GM12878 (cell line): ENCODE measurements at regions not wholly inside any gene's neighbourhood (a gene's known extent, or its start where the extent isn't known, plus 50 kb on each side); places are given as distances from the start of the nearest gene placed in this dataset.

Experiments
- BHLHE40 ChIP-seq, 2 experiments: fragments of 450-650 bp in 1 of 2; IDR thresholded peaks; 2 replicates each; pipeline ENCODE4 v1.6.1; 2011 to 2017; ENCODE audit warnings: low read depth in 2 of 2, borderline replicate concordance in 1 of 2, improper control_type of control experiment in 1 of 2, low read length in 1 of 2, mild to moderate bottlenecking in 1 of 2
- CEBPB ChIP-seq, 2 experiments: fragments of 150-350 bp in 1 of 2; IDR thresholded peaks; 2 replicates each; pipeline ENCODE4 v1.6.1; 2012 to 2014; ENCODE audit warnings: low read depth in 2 of 2, low read length in 2 of 2, borderline replicate concordance in 1 of 2, inconsistent platforms in 1 of 2
- EGR1 ChIP-seq, 2 experiments: IDR thresholded peaks; 1 replicate in 1 of 2; 2 replicates in 1 of 2; pipeline ENCODE4 v1.6.1; 2011 to 2012; ENCODE audit warnings: low read depth in 2 of 2, low read length in 2 of 2, borderline replicate concordance in 1 of 2, mild to moderate bottlenecking in 1 of 2, moderate library complexity in 1 of 2
- EP300 ChIP-seq, 2 experiments: fragments of 150-350 bp in 1 of 2; IDR thresholded peaks; 2 replicates each; pipeline ENCODE4 v1.6.1; 2011 to 2012; ENCODE audit warnings: low read depth in 2 of 2, low read length in 2 of 2, borderline replicate concordance in 1 of 2, improper control_type of control experiment in 1 of 2, inconsistent platforms in 1 of 2; ENCODE audit not compliant: control insufficient read depth in 1 of 2
- FOXK2 ChIP-seq: fragments of 450-650 bp; IDR thresholded peaks from 2 replicates; pipeline ENCODE4 v1.6.1; 2017; ENCODE audit warnings: mild to moderate bottlenecking, moderate library complexity
- POLR2AphosphoS5 ChIP-seq: IDR thresholded peaks from 2 replicates; pipeline ENCODE4 v1.6.1; 2011; ENCODE audit warnings: mild to moderate bottlenecking, low read length, inconsistent platforms
- TF ChIP-seq, protein P1 (sequence below): IDR thresholded peaks from 2 replicates; pipeline ENCODE4 v1.6.1; 2012; ENCODE audit warnings: improper control_type of control experiment, low read depth, low read length; ENCODE audit not compliant: insufficient replicate concordance

DNA sequence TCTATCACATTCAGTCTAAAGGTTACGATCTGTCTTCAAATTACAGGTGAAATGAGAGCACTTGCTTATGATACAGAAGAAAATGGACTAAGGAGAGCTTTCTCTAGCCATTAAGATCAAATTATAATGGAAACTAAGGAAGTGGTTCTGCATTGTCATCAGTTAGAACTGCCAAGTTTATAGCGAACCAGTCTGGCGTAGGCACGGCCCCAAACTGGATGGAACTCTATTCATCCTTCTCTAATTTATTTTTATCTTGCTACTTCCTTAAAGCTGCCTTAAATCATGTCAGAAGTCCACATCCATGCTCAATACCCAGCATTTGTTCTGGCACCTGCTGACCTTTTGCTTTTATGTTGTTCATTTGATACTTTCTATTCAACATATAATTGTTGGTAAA, 63.7 kb upstream of the APBB1IP start:
- TF ChIP-seq EP300 (IDR thresholded peaks at IDR 0.05; ENCODE audit: borderline replicate concordance in 1 of 2, control insufficient read depth in 1 of 2, low read depth in 2 of 2, low read length in 2 of 2) (no peak), EGR1 (IDR thresholded peaks at IDR 0.05; ENCODE audit: borderline replicate concordance in 1 of 2, low read depth in 2 of 2, low read length in 2 of 2) (no peak), FOXK2 (no peak), CEBPB (IDR thresholded peaks at IDR 0.05; ENCODE audit: borderline replicate concordance in 1 of 2, low read depth in 2 of 2, low read length in 2 of 2) (no peak), BHLHE40 (IDR thresholded peaks at IDR 0.05; ENCODE audit: borderline replicate concordance in 1 of 2, low read depth in 2 of 2, low read length in 1 of 2) (no peak), POLR2AphosphoS5 (no peak)
- TF ChIP-seq, protein P1, sequence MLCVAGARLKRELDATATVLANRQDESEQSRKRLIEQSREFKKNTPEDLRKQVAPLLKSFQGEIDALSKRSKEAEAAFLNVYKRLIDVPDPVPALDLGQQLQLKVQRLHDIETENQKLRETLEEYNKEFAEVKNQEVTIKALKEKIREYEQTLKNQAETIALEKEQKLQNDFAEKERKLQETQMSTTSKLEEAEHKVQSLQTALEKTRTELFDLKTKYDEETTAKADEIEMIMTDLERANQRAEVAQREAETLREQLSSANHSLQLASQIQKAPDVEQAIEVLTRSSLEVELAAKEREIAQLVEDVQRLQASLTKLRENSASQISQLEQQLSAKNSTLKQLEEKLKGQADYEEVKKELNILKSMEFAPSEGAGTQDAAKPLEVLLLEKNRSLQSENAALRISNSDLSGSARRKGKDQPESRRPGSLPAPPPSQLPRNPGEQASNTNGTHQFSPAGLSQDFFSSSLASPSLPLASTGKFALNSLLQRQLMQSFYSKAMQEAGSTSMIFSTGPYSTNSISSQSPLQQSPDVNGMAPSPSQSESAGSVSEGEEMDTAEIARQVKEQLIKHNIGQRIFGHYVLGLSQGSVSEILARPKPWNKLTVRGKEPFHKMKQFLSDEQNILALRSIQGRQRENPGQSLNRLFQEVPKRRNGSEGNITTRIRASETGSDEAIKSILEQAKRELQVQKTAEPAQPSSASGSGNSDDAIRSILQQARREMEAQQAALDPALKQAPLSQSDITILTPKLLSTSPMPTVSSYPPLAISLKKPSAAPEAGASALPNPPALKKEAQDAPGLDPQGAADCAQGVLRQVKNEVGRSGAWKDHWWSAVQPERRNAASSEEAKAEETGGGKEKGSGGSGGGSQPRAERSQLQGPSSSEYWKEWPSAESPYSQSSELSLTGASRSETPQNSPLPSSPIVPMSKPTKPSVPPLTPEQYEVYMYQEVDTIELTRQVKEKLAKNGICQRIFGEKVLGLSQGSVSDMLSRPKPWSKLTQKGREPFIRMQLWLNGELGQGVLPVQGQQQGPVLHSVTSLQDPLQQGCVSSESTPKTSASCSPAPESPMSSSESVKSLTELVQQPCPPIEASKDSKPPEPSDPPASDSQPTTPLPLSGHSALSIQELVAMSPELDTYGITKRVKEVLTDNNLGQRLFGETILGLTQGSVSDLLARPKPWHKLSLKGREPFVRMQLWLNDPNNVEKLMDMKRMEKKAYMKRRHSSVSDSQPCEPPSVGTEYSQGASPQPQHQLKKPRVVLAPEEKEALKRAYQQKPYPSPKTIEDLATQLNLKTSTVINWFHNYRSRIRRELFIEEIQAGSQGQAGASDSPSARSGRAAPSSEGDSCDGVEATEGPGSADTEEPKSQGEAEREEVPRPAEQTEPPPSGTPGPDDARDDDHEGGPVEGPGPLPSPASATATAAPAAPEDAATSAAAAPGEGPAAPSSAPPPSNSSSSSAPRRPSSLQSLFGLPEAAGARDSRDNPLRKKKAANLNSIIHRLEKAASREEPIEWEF, result no peak
